ENCODE measurements at regions not wholly inside any gene's neighbourhood (a gene's known extent, or its start where the extent isn't known, plus 50 kb on each side); places are given as distances from the start of the nearest gene placed in this dataset.

DNA sequence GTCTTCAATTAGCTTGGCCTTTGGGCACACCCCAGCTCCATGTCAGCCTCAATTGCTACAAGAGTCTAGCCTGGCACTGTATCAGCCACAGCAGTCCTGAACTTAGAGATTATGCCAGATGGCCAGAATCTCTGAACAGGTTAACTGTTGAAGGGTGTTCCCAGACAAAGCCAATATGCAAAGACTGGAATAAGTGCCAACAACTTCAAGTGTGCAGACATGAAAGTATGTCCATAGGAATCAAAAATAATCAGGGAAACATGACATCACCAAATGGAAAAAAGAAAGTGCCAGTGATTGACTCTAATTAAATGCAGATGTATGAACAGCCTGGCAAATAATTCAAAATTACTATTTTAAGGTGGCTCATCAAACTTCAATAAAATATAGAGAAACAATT is 98.5 kb upstream of the DOCK10 start:
- DNase-seq (ENCODE audit: low spot score in 2 of 2) = no peak
- no peaks in the 10 kb centered on the region for H3K27me3 ChIP-seq
- H3K4me1 ChIP-seq = no peaks in the 10 kb centered on the region
- H3K4me3 ChIP-seq = no peak overlapping the region
- no peaks in the 10 kb centered on the region for H3K9me3 ChIP-seq
- no peak overlapping the region for H3K27ac ChIP-seq
- no peak for TF ChIP-seq EP300 (IDR thresholded peaks at IDR 0.05)
- TF ChIP-seq POLR2AphosphoS5 (IDR thresholded peaks at IDR 0.05) = no peak
- TF ChIP-seq, protein P1, sequence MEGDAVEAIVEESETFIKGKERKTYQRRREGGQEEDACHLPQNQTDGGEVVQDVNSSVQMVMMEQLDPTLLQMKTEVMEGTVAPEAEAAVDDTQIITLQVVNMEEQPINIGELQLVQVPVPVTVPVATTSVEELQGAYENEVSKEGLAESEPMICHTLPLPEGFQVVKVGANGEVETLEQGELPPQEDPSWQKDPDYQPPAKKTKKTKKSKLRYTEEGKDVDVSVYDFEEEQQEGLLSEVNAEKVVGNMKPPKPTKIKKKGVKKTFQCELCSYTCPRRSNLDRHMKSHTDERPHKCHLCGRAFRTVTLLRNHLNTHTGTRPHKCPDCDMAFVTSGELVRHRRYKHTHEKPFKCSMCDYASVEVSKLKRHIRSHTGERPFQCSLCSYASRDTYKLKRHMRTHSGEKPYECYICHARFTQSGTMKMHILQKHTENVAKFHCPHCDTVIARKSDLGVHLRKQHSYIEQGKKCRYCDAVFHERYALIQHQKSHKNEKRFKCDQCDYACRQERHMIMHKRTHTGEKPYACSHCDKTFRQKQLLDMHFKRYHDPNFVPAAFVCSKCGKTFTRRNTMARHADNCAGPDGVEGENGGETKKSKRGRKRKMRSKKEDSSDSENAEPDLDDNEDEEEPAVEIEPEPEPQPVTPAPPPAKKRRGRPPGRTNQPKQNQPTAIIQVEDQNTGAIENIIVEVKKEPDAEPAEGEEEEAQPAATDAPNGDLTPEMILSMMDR (IDR thresholded peaks at IDR 0.05) = no peak
- TF ChIP-seq POLR2A (IDR thresholded peaks at IDR 0.05) = no peak
- no peaks in the 10 kb centered on the region for H3K36me3 ChIP-seq

DNA sequence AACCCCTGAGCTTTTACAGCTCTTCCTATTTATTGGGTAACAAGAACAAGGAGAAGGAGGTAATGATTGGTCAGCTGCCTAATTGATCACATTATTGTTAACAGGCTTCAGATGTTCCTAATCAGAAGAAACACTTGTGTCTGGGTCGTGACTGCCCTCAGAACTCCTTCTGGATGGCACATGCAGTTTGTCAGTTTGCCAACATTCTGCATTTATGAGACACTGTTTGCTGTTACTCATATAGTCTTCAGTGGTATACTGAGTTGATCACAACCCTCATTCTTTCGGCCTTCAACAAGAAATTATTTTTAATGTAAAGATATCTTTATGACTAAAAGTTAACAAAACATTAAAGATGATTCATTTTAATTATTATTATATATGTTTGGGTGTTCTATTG is 95.7 kb upstream of the DOCK10 start:
- no peak overlapping the region for H3K4me3 ChIP-seq
- 47% methylated on average over 2 of the region's 2 CpGs for WGBS
- no peaks in the 10 kb centered on the region for H3K27me3 ChIP-seq
- H3K27ac ChIP-seq = no peak overlapping the region
- no peak for DNase-seq (ENCODE audit: low spot score in 2 of 2)
- TF ChIP-seq POLR2AphosphoS5 (IDR thresholded peaks at IDR 0.05) = no peak
- no peak for TF ChIP-seq EP300 (IDR thresholded peaks at IDR 0.05)
- TF ChIP-seq, protein P1 (IDR thresholded peaks at IDR 0.05) = no peak
- no peak for TF ChIP-seq POLR2A (IDR thresholded peaks at IDR 0.05)
- H3K9me3 ChIP-seq = no peaks in the 10 kb centered on the region
- no peaks in the 10 kb centered on the region for H3K36me3 ChIP-seq
- H3K4me1 ChIP-seq = no peaks in the 10 kb centered on the region

DNA sequence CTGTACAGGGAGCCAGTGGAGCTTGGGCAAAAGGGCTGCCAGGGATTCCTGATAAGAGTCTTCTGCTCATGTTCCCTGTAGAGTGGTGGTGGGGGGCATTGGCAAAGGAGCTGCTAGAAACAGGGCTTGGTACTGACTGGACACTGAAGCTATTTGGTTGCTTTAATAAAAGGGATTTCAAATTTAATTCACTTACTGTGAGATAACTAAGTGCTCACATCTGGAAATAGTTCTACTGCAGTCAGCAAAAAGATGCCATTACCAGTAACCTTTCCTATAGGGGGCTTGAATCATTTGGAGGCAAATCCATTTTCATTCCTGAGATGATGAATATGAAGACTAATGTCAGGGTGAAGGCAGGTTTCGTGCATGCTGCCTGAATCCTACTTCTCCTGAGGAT is 94.3 kb upstream of the DOCK10 start:
- WGBS = 67% methylated on average over 1 of the region's 1 CpG

DNA sequence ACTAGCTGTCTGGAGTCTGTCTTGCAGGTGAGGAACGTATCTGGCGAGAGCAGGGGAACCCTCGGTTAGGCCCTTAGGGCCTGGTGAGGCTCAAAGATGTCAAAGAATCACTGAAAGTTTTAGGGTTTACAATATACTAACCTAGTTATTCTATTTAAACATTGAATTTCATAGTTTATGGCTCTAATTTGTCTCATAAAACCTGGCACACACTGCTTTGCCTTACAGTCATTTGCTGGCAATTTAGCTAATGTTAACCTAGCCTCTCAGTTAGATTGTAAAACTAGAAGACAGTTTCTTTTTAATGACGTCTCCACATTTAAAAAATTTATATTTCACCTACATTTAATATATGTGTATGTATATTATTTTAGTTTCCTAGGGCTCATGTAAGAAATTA is 89.6 kb upstream of the DOCK10 start:
- TF ChIP-seq POLR2AphosphoS5 (IDR thresholded peaks at IDR 0.05) = no peak
- TF ChIP-seq, protein P1 (IDR thresholded peaks at IDR 0.05) = no peak
- TF ChIP-seq POLR2A (IDR thresholded peaks at IDR 0.05) = no peak
- TF ChIP-seq EP300 (IDR thresholded peaks at IDR 0.05) = no peak
- no peaks in the 10 kb centered on the region for H3K9me3 ChIP-seq
- H3K4me1 ChIP-seq = no peaks in the 10 kb centered on the region
- no peaks in the 10 kb centered on the region for H3K27me3 ChIP-seq
- H3K27ac ChIP-seq = no peak overlapping the region
- DNase-seq (ENCODE audit: low spot score in 2 of 2) = no peak
- 90% methylated on average over 4 of the region's 4 CpGs for WGBS
- no peak overlapping the region for H3K4me3 ChIP-seq
- no peaks in the 10 kb centered on the region for H3K36me3 ChIP-seq

More for the DNA sequence above, 94.3 kb upstream of the DOCK10 start:
- H3K4me3 ChIP-seq = no peak overlapping the region
- no peak for DNase-seq (ENCODE audit: low spot score in 2 of 2)
- H3K4me1 ChIP-seq = no peaks in the 10 kb centered on the region
- no peaks in the 10 kb centered on the region for H3K27me3 ChIP-seq
- no peaks in the 10 kb centered on the region for H3K36me3 ChIP-seq
- H3K27ac ChIP-seq = no peak overlapping the region
- TF ChIP-seq, protein P1 (IDR thresholded peaks at IDR 0.05) = no peak
- TF ChIP-seq POLR2AphosphoS5 (IDR thresholded peaks at IDR 0.05) (no peak), POLR2A (IDR thresholded peaks at IDR 0.05) (no peak), EP300 (IDR thresholded peaks at IDR 0.05) (no peak)
- no peaks in the 10 kb centered on the region for H3K9me3 ChIP-seq

DNA sequence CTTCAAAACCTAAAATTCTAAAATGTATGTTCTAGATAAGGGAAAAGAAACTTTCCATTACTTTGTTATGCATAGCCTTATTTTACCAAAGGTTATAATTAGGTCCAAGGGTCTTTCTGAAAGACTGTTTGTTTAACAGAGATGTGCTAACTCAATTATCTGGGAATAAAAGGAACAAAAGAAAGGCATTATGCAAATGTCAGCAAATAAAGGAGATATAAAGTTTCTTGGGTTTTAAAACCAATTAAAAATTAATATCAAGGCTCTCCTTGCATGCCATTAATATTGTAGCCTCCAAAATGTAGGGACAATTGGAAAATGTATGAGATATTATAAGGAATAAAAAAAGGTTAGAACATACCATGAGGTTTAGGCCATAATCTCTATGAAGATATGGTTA is 87.8 kb upstream of the DOCK10 start:
- TF ChIP-seq POLR2AphosphoS5 (IDR thresholded peaks at IDR 0.05) = no peak
- TF ChIP-seq, protein P1 (IDR thresholded peaks at IDR 0.05) = no peak
- no peak for TF ChIP-seq POLR2A (IDR thresholded peaks at IDR 0.05)
- no peak for TF ChIP-seq EP300 (IDR thresholded peaks at IDR 0.05)
- no peak for DNase-seq (ENCODE audit: low spot score in 2 of 2)
- no peaks in the 10 kb centered on the region for H3K9me3 ChIP-seq
- H3K4me1 ChIP-seq = no peaks in the 10 kb centered on the region
- no peaks in the 10 kb centered on the region for H3K36me3 ChIP-seq
- no peaks in the 10 kb centered on the region for H3K27me3 ChIP-seq
- H3K27ac ChIP-seq = no peak overlapping the region
- no peak overlapping the region for H3K4me3 ChIP-seq

All from suprapubic skin (tissue), 4 donors.